ENCODE measurements at regions not wholly inside any gene's neighbourhood (a gene's known extent, or its start where the extent isn't known, plus 50 kb on each side); places are given as distances from the start of the nearest gene placed in this dataset.
A peak's percentile ranks its signal among the peaks of the same experiment; 100 is the strongest.

GRCh38 chr2:241965931-241966412 is 96.4 kb downstream of the RTP5 start:
- Histone ChIP-seq H3K4me2 (ENCODE audit: low read length) (peak overlapping the region; percentile 70), H3K9me2 (ENCODE audit: insufficient read depth, low read length) (no peaks in the 10 kb centered on the region), H3K4me1 (ENCODE audit: insufficient read depth, low read length, poor library complexity, severe bottlenecking) (peaks cover 69% of the 10 kb centered on the region), H3K27ac (ENCODE audit: low read depth, low read length, poor library complexity, severe bottlenecking) (peak overlapping the region; percentile 64), H3K9me3 (ENCODE audit: low read length) (no peaks in the 10 kb centered on the region), H3K4me3 (ENCODE audit: low read depth, low read length, poor library complexity, severe bottlenecking) (peak overlapping the region; percentile 54), H3K79me2 (ENCODE audit: insufficient read depth, low read depth, low read length) (no peaks in the 10 kb centered on the region), H2AFZ (ENCODE audit: low read length) (no peak overlapping the region), H3K36me3 (ENCODE audit: insufficient read depth, low read length) (peaks cover 8% of the 10 kb centered on the region), H4K20me1 (ENCODE audit: insufficient read depth, low read length) (no peaks in the 10 kb centered on the region)
- ChIA-PET POLR2A (interaction anchor here (0.7 to 1.1 kb wide), 2 partner anchors 11 to 12 kb away, joined by 3 read pairs; no protein-coding TSS in a partner anchor), CTCF (ENCODE audit: unreplicated experiment) (no interaction called here)
- DNase-seq (ENCODE audit: low spot score): peak; percentile 76
- BruUV-seq (replicated peaks): no TSS peak
- intact Hi-C loops (cut with micrococcal nuclease; ENCODE audit: unreplicated experiment): no loop called here
- TF ChIP-seq EZH2phosphoT487 (IDR thresholded peaks at IDR 0.05; ENCODE audit: borderline replicate concordance, low read depth, low read length) (no peak), CTCF (conservative IDR thresholded peaks at IDR 0.05; ENCODE audit: low read length) (no peak)

GRCh38 chr2:241966647-241967466 is 97.3 kb downstream of the RTP5 start:
- intact Hi-C loops (cut with micrococcal nuclease; ENCODE audit: unreplicated experiment): no loop called here
- no peaks in the 10 kb centered on the region for H4K20me1 ChIP-seq (ENCODE audit: insufficient read depth, low read length)
- peaks cover 60% of the 10 kb centered on the region for H3K4me1 ChIP-seq (ENCODE audit: insufficient read depth, low read length, poor library complexity, severe bottlenecking)

More at GRCh38 chr2:241966647-241967466, 97.3 kb downstream of the RTP5 start:
- ChIA-PET POLR2A (no interaction called here), CTCF (ENCODE audit: unreplicated experiment) (no interaction called here)
- DNase-seq (ENCODE audit: low spot score): peak; percentile 28
- H3K4me2 ChIP-seq (ENCODE audit: low read length): peak overlapping the region; percentile 70
- no peaks in the 10 kb centered on the region for H3K9me2 ChIP-seq (ENCODE audit: insufficient read depth, low read length)
- H3K79me2 ChIP-seq (ENCODE audit: insufficient read depth, low read depth, low read length): no peaks in the 10 kb centered on the region
- no peaks in the 10 kb centered on the region for H3K9me3 ChIP-seq (ENCODE audit: low read length)
- TSS peak; percentile 60 for BruUV-seq (replicated peaks)
- peak overlapping the region; percentile 64 for H3K27ac ChIP-seq (ENCODE audit: low read depth, low read length, poor library complexity, severe bottlenecking)
- H2AFZ ChIP-seq (ENCODE audit: low read length): no peak overlapping the region
- TF ChIP-seq EZH2phosphoT487 (IDR thresholded peaks at IDR 0.05; ENCODE audit: borderline replicate concordance, low read depth, low read length): no peak
- TF ChIP-seq CTCF (conservative IDR thresholded peaks at IDR 0.05; ENCODE audit: low read length): no peak
- peaks cover 17% of the 10 kb centered on the region for H3K36me3 ChIP-seq (ENCODE audit: insufficient read depth, low read length)
- H3K4me3 ChIP-seq (ENCODE audit: low read depth, low read length, poor library complexity, severe bottlenecking): peak overlapping the region; percentile 54
